ENCODE measurements at regions not wholly inside any gene's neighbourhood (a gene's known extent, or its start where the extent isn't known, plus 50 kb on each side); places are given as distances from the start of the nearest gene placed in this dataset.

DNA sequence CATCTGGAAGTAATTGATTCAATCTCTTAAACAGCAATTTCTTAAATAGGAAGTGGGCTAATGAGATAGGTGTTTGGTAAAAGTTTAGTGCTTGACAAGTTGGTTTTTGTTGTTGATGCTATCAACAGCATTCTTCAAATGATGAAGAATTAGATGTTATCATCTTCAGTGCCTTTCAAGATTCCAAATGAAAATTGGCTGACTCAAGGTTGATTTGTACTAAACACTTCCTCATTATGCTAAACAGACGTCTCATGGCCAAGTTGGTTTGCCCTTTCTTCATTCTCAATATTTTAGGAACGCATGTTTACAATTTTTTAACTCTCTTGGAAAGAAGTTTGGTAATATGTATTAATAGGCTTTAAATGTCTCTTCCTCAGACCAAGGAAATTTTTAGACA is 86.0 kb downstream of the MID1IP1 start:
- no peak for DNase-seq (ENCODE audit: low spot score)

DNA sequence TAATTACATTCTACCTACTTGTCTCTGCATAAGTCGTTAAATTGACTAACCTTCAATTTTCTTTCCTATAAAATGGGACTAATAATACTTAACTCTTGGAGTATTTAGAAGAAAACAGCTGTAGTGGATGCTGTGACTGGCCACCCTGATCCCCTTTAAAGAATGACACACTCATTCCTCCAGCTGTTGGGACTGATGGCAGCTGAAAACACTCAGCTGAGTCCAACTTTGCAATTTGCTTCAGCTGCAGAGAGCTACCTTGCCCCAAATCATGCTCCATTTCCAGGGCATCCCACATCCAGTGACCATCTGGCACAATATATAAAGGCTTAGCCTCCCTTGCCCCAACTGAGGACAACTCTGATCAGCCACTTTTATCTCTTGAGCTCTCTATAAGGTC is 89.1 kb downstream of the MID1IP1 start:
- no peak for DNase-seq (ENCODE audit: low spot score)

- DNase-seq (ENCODE audit: low spot score) = no peak
Observed at GRCh38 chrX:38890963-38891362, 89.7 kb downstream of the MID1IP1 start.

DNA sequence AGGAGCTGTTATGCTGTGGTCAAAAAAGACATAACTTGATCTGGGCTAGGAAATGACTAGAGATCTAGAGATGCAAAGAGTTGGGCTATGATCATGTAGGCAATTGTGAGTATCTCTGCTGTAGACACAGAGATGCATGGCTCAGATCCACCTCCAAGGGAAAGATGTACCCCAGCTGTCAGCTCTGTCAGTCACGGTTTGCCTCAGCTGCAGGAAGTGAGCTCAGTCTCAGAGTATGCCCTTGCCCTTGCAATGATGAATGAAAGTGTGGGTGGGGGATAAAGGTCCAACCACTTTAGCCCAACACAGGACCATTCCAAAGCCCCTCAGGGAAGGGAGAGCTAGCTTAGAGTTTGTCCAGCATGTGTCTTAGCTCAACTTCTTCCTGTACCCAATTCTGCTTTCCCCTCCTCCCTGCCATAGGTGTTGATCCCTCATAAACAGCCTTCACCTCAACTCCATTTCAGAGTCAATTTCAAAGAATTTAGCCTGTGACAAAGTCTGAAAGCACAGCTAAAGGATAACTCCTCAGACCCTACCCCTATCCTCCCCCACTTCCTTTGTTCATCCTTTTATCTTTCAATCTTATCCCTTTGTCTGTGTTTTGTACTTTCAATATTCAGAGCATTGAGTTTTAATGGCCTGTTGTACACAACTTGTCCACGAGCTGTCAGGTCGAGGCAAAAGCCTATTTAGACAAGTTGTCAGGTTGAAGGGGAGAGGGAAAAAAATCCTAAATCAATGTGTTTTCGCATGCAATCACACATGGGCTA is 90.6 kb downstream of the MID1IP1 start:
- no peak for DNase-seq (ENCODE audit: low spot score)

GRCh38 chrX:38893441-38893840 is 92.2 kb downstream of the MID1IP1 start:
- DNase-seq (ENCODE audit: low spot score) = no peak

GRCh38 chrX:38895775-38896174 is 94.5 kb downstream of the MID1IP1 start:
- no peak for DNase-seq (ENCODE audit: low spot score)

DNA sequence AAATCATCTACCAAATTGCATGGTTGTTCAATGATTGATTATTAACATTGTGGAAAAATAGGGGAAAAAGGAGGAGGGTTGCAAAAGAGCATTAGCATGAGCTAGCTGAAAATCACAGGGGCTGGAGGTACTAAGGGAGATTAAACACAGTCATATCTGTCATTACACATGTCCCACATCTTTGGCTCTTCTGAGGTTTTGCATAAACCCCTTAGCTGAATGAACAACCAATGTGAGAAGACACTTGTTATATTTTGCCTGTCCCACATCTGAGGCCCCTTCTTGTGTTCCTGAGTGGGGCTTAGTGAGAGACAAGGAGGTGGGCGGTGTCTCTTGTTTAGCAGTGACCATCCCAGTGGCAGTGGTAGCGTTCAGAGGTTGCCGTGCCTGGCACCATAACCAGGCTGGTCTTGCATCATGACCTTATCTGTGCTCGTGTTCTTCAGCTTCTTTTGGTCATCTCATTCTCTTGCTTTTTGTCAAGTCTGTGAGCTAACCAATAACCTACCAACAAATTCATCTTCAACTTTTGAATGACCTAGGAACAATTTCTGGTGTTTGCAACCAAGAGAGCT is 95.6 kb downstream of the MID1IP1 start:
- DNase-seq (ENCODE audit: low spot score) = no peak

DNA sequence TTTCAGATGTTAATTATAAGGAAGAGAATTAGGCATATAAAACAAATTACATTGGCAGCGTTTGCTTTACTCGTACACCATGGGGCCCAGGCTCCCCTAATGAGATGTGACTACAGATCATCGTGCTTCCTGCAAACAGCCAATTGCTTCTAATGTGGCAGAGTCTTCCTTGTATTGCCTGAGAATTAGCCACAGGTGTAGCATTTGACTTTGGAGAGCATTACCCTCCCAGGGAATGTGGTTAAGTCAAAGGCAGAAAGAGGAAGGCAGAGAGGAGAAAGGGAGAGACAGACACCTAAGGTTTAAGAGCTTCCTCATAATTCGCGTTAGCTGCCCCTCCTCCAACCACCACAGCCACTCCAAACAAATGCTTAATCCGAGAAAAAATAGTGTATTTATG is 97.0 kb downstream of the MID1IP1 start:
- no peak for DNase-seq (ENCODE audit: low spot score)

DNA sequence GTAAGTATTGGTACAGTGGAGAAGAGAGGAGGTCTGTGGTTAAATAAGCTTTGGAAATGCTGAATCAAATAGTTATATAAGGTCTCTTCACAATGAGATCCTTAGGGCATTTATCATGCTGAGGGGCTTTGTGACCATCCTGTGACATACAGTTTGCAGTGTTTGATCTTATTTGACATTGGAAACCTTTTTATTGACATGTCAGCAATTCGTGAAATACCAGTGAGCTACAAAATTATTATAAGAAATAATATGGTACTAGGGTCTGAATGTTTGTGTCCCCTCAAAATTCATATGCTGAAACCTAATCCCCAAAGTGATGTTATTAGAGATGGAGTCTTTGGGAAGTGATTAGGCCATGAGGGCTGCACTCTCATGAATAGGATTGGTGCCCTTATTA is 98.4 kb downstream of the MID1IP1 start:
- DNase-seq (ENCODE audit: low spot score) = no peak

DNA sequence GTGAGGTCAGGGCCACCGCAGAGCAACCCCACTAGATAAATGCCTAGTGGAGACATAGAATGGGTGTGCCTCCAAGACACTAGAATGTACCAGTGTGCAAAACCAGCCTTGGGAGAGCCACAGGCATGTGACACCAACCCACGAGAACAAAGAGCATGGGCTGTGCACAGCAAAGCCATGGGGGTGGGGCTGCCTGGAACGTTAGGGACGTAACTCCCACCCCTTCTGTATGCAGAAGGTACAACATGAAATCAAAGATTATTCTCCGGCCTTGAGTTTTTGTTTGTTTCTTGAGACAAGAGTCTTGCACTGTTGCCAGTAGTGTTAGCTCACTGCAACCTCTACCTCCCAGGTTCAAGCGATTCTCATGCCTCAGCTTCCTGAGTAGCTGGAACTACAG is 99.5 kb downstream of the MID1IP1 start:
- no peak for DNase-seq (ENCODE audit: low spot score)

DNA sequence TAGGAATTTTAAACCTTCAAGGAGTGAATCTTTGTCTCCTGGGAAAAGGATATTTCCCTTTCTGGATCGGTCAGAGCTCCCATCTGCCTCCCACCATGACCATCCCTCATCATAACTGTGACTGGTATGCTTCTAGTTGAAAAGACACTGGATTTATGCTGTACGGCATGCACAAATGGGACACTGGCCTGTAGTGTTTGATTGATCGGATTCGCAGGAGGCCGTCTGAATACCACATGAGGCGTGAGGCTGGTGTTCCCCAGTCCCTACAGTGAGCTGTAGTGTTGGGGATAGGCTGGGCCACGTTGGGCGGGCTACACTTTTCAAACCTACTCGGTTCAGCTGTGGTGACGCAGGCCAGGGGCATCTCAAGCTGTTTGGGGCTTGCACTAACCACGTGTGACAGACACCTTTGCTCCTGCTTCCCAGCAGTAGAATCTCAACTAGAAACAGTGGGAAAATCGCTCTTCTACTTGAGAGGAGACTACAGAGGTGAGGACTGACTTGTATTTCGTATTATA is 101.8 kb downstream of the MID1IP1 start:
- no peak for DNase-seq (ENCODE audit: low spot score)

- no peak for DNase-seq (ENCODE audit: low spot score)
Observed at GRCh38 chrX:38916801-38917200, 115.5 kb downstream of the MID1IP1 start.

DNA sequence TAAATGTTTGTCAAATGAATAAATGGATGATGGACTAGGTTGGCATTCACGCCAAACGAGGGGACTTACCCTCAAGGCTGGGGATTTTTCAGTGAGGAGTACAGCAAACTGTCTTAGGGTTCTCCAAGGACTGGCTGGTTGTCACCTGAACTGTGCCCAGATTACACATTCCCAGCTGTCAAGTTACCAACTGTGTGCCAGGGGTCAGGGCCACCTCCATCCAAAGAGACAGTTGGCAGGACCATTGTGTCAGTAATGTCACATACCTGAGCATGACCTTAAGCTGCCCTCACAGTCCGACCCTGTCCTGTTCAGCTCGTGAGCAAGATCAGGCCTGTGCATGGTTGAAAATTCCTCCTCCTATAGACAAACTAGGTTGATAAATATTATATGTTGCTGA is 116.7 kb downstream of the MID1IP1 start:
- DNase-seq (ENCODE audit: low spot score) = no peak

DNA sequence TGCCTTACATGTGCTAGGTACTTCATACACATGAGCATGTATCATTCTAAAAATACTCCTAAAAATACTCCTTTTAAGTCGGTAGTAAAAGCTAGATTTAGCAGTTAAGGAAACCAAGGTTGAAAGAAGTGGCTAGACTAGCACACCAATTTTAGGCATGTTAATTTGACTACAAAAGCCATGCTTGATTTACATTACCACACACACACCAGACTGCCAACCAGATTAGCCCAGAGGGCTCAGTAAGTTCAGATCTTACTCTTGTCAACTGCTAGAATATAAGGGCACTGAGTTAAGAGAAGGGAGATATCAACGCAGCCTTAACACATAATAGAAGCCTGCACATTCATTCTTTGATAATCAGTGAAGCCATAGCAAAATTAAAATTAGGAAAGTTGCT is 117.9 kb downstream of the MID1IP1 start:
- DNase-seq (ENCODE audit: low spot score) = no peak

DNA sequence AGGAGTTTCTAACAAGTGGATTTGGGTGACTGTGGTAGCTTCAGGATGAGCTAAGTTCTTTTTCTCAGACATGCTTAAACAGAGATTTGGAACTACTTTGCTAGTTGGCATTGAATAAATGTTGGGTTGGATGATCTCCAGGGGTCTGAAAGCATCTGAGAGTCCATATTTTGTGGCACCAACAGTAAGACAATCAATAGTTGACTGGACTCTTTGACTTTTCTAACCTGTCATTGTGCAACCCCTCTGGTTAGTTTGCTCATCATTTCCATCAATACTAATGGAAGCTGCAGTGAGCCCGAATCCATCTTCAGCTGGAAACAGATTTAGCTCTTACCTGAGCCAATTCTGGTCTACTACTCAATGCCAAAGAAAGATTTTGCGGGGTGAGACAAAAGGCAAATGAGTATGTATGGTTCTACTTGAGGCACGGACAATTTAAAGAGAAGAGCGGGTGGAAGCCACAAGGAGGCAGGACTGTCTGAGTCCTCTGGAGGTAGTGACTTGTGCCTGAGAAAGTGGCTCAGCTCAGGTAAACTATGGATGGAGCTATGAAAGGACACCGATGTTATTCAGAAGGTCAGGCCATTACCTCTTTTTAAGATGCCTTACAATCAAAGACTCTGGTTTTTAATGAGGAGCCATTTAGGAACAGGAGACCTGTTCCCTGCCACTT is 118.7 kb downstream of the MID1IP1 start:
- no peak for DNase-seq (ENCODE audit: low spot score)

DNA sequence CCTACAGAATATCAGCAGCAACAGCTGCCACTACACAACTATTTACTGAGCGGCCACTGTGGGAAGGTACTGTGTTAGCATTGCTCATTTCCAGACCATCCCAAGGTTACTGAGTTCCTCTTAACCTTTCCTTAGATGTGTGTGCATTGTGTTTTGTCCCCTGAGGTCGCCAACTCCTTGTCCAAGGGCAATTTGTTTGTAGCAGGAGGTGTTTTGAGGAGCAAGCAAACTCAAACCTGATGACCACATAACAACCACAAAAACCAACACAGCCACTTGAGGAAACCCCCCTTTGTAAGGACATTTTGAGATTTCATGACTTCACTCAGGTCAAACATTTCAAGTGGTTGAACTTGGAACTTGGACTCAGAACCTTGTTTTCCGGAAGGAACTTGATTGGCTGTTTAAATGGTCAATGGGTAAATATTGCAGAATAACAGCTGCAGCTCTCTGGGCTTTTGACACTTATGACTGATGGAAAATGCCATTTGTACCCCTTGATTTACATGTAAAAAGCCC is 122.3 kb downstream of the MID1IP1 start:
- no peak for DNase-seq (ENCODE audit: low spot score)

- no peak for DNase-seq (ENCODE audit: low spot score)
Observed at GRCh38 chrX:38927592-38927991, 126.3 kb downstream of the MID1IP1 start.

DNA sequence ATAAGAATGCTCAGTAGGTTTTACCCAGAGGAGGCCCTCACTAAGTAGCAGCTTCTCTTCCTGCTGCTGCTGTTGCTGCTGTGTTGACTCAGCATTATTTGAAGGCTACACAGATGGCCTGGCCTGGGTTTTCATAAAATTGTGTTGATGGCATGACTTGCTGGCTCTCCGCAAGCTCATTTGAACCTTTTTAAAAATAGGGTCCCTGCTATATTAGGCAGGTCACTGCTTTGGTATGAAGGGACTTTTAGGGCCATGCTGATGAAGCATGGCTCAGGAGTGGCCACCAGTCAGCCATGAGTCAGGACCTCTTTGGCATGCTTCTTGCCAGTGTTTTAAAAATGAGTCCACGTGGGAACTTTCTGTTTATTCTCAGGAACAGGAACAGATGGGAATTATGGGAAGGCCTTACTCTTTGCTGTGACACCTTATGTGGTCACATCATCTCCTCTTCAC is 128.7 kb downstream of the MID1IP1 start:
- no peak for DNase-seq (ENCODE audit: low spot score)

GRCh38 chrX:38930474-38930873 is 129.2 kb downstream of the MID1IP1 start:
- no peak for DNase-seq (ENCODE audit: low spot score)

GRCh38 chrX:38935561-38935960 is 134.3 kb downstream of the MID1IP1 start:
- no peak for DNase-seq (ENCODE audit: low spot score)

- no peak for DNase-seq (ENCODE audit: low spot score)
Observed at GRCh38 chrX:38937400-38937799, 136.1 kb downstream of the MID1IP1 start.

GRCh38 chrX:38937926-38938325 is 136.7 kb downstream of the MID1IP1 start:
- DNase-seq (ENCODE audit: low spot score) = no peak

DNA sequence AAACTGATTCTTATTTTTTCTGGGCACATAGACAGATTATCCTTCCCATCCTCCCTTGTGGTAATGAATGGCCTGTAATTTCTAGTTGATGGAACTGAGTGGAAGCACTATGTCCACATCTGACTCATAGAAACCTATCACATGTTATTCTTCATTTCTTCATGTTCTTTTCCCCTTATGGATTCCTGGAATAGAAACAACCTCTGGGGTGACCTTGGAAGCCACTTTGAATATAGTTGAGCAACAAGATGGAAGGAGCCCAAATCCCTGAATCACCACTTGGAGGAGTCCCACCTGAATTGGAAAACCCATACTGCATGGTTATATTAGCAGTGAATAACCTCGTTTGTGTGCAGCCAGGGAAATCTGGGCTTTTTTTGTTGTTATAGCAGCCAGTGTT is 137.8 kb downstream of the MID1IP1 start:
- DNase-seq (ENCODE audit: low spot score) = no peak

Data from D341Med (cell line).